Adipocyte (in vitro differentiated cells): ENCODE measurements at regions not wholly inside any gene's neighbourhood (a gene's known extent, or its start where the extent isn't known, plus 50 kb on each side); places are given as distances from the start of the nearest gene placed in this dataset.
"Not testable (repeated sequence)": the region's sequence is repeated elsewhere in the genome, so short reads cannot be mapped to it uniquely, and the experiment has no call there.

Source experiments
- DNase-seq: peaks from one replicate; pipeline ENCODE4 v3.0.0-alpha.2; 2015; ENCODE audit warnings: low read depth
- H3K27me3 ChIP-seq: replicated peaks from 2 replicates; pipeline ENCODE4 v1.7.0; 2013; ENCODE audit warnings: mild to moderate bottlenecking, low read length, moderate library complexity; ENCODE audit not compliant: control insufficient read depth, insufficient read depth
- H3K36me3 ChIP-seq: 2 replicates; pipeline ENCODE4 v1.7.0; 2013; ENCODE audit warnings: low read length, mild to moderate bottlenecking, moderate library complexity; ENCODE audit not compliant: control insufficient read depth, insufficient read depth, severe bottlenecking
- H3K4me1 ChIP-seq: 2 replicates; pipeline ENCODE4 v1.7.0; 2013; ENCODE audit warnings: mild to moderate bottlenecking, low read length, moderate library complexity; ENCODE audit not compliant: control insufficient read depth, insufficient read depth
- H3K4me3 ChIP-seq: 2 replicates; pipeline ENCODE4 v1.7.0; 2013; ENCODE audit warnings: mild to moderate bottlenecking, low read length, moderate library complexity
- H3K9ac ChIP-seq: 2 replicates; pipeline ENCODE4 v1.7.0; 2013; ENCODE audit warnings: mild to moderate bottlenecking, low read length, moderate library complexity
- H3K9me3 ChIP-seq: 2 replicates; pipeline ENCODE4 v1.7.0; 2013; ENCODE audit warnings: mild to moderate bottlenecking, low read length, moderate library complexity; ENCODE audit not compliant: control insufficient read depth

- H3K4me1 ChIP-seq, result no peaks in the 10 kb centered on the region
- no peaks in the 10 kb centered on the region for H3K36me3 ChIP-seq
- DNase-seq, result no peak
- H3K27me3 ChIP-seq, result no peaks in the 10 kb centered on the region
- H3K9me3 ChIP-seq, result peaks cover 13% of the 10 kb centered on the region
- H3K4me3 ChIP-seq, result no peak overlapping the region
- H3K9ac ChIP-seq, result no peak overlapping the region
These were observed 624.2 kb downstream of the GLUD2 start for GRCh38 chrX:121671649-121672048.

DNA sequence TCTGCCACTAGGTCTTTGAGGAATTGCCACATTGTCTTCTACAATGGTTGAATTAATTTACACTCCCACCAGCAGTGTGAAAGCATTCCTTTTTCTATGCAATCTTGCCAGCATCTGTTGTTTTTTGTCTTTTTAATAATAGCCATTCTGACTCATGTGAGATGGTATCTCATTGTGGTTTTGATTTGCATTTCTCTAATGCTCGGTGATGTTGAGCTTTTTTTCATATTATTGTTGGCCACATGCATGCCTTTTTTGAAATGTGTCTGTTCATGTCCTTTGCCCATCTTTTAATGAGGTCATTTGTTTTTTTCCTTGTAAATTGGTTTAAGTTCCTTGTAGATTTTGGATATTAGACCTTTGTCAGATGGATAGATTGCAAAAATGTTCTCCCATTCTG is 661.8 kb downstream of the GLUD2 start:
- not testable (repeated sequence) for H3K4me3 ChIP-seq, H3K36me3 ChIP-seq, H3K9ac ChIP-seq, H3K27me3 ChIP-seq, H3K4me1 ChIP-seq
- H3K9me3 ChIP-seq, result peaks cover 14% of the 10 kb centered on the region
- DNase-seq, result peak; percentile 9

GRCh38 chrX:121733514-121733913 is 686.1 kb downstream of the GLUD2 start:
- Histone ChIP-seq H3K36me3 (no peaks in the 10 kb centered on the region), H3K4me3 (no peak overlapping the region), H3K4me1 (no peaks in the 10 kb centered on the region), H3K9ac (no peak overlapping the region), H3K27me3 (no peaks in the 10 kb centered on the region), H3K9me3 (no peaks in the 10 kb centered on the region)
- no peak for DNase-seq

DNA sequence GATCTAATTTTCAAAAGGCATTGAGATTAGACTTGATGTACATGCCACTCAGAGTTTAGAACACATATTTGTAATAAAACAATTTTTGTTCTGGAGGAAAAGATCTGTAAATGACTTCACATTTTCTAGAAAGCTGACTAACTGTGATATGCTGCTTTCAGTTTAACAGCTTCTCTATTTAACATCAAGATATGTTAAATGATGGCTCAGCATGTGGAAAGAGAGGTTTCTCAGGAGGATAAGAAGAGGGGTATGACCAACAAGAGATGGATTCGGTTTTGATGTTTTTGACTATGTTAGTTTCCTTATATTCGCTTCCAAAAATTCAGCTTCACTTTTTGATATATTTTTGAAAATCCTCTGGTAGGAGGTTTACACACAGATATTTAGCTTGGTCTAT is 698.7 kb downstream of the GLUD2 start:
- no peaks in the 10 kb centered on the region for H3K36me3 ChIP-seq
- H3K27me3 ChIP-seq, result no peaks in the 10 kb centered on the region
- DNase-seq, result no peak

DNA sequence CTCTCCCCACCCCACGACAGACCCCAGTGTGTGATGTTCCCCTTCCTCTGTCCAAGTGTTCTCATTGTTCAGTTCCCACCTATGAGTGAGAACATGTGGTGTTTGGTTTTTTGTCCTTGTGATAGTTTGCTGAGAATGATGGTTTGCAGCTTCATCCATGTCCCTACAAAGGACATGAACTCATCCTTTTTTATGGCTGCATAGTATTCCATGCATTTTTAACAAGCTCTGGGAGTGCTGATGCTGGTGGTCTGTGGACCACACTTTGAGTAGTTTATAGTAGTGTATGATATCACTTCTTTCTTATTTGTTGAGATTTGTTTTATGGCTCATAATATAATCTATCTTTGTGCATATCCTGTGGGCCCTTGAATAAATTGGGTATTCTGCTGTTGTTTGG is 706.2 kb downstream of the GLUD2 start:
- DNase-seq, H3K27me3 ChIP-seq, H3K9ac ChIP-seq, H3K9me3 ChIP-seq, H3K4me3 ChIP-seq, H3K36me3 ChIP-seq, H3K4me1 ChIP-seq: not testable (repeated sequence)

More for the DNA sequence above, 698.7 kb downstream of the GLUD2 start:
- Histone ChIP-seq H3K4me1 (no peaks in the 10 kb centered on the region), H3K4me3 (no peak overlapping the region), H3K9me3 (peaks cover 4% of the 10 kb centered on the region), H3K9ac (no peak overlapping the region)

- H3K36me3 ChIP-seq, result no peaks in the 10 kb centered on the region
- H3K9me3 ChIP-seq, result peaks cover 6% of the 10 kb centered on the region
- DNase-seq, result no peak
- H3K9ac ChIP-seq, result no peak overlapping the region
- no peaks in the 10 kb centered on the region for H3K4me1 ChIP-seq
- no peaks in the 10 kb centered on the region for H3K27me3 ChIP-seq
- H3K4me3 ChIP-seq, result no peak overlapping the region
These were observed 706.9 kb downstream of the GLUD2 start for GRCh38 chrX:121754301-121754700.

DNA sequence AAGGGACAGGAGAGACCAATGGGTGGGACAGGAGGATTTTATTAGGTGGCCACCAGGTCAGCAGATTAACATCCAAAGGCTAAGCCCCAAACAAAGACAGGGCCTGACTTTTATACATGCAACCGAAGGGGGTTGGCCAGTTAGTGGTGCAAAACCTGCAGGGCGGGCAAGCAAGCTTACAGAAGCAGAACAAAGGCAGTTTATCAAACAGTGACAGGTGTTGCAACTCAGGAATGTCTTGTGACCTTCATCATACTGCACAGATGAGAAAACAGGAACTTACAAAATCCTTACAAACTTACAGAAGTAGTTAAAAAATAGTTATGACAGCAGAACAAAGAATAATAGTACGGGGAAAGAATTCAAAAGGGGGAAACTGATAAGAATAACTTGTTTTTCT is 708.1 kb downstream of the GLUD2 start:
- no peaks in the 10 kb centered on the region for H3K36me3 ChIP-seq
- peaks cover 6% of the 10 kb centered on the region for H3K9me3 ChIP-seq
- no peak overlapping the region for H3K4me3 ChIP-seq
- no peaks in the 10 kb centered on the region for H3K4me1 ChIP-seq
- DNase-seq, result no peak
- no peak overlapping the region for H3K9ac ChIP-seq
- H3K27me3 ChIP-seq, result no peaks in the 10 kb centered on the region

- H3K9me3 ChIP-seq, result no peaks in the 10 kb centered on the region
- no peak overlapping the region for H3K4me3 ChIP-seq
- DNase-seq, result no peak
- no peaks in the 10 kb centered on the region for H3K4me1 ChIP-seq
- no peak overlapping the region for H3K9ac ChIP-seq
- H3K27me3 ChIP-seq, result no peaks in the 10 kb centered on the region
- H3K36me3 ChIP-seq, result no peaks in the 10 kb centered on the region
These were observed 714.4 kb downstream of the GLUD2 start for GRCh38 chrX:121761845-121762244.

DNA sequence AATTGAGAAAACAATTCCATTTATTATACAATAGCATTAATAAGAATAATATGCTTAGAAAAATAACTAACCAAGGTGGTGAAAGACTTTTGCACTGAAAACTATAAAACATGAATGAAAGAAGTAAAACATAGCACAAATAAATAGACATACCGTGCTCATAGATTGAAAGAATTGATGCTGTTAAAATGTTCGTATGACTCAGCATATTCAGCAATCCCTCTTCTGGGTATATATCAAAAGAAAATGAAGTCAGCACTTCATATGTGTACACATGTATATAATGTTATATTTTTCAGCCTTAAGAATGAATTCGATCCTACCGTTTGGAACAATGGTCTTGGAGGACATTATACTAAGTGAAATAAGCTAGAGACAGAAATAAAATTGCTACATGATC is 716.3 kb downstream of the GLUD2 start:
- no peaks in the 10 kb centered on the region for H3K36me3 ChIP-seq
- H3K4me1 ChIP-seq, result no peaks in the 10 kb centered on the region
- no peaks in the 10 kb centered on the region for H3K27me3 ChIP-seq
- H3K9me3 ChIP-seq, result peaks cover 7% of the 10 kb centered on the region
- H3K4me3 ChIP-seq, result no peak overlapping the region
- no peak for DNase-seq
- H3K9ac ChIP-seq, result no peak overlapping the region

GRCh38 chrX:121768210-121768609 is 720.8 kb downstream of the GLUD2 start:
- not testable (repeated sequence) for H3K9ac ChIP-seq, H3K36me3 ChIP-seq, H3K27me3 ChIP-seq, H3K4me1 ChIP-seq, H3K4me3 ChIP-seq, H3K9me3 ChIP-seq, DNase-seq

- no peaks in the 10 kb centered on the region for H3K27me3 ChIP-seq
- H3K4me3 ChIP-seq, result no peak overlapping the region
- no peak for DNase-seq
- H3K36me3 ChIP-seq, result no peaks in the 10 kb centered on the region
- peaks cover 5% of the 10 kb centered on the region for H3K9me3 ChIP-seq
- no peaks in the 10 kb centered on the region for H3K4me1 ChIP-seq
- no peak overlapping the region for H3K9ac ChIP-seq
These were observed 734.6 kb downstream of the GLUD2 start for GRCh38 chrX:121781991-121782390.

- H3K27me3 ChIP-seq, result no peaks in the 10 kb centered on the region
- DNase-seq, result no peak
- H3K4me3 ChIP-seq, result no peak overlapping the region
- H3K4me1 ChIP-seq, result no peaks in the 10 kb centered on the region
- H3K9me3 ChIP-seq, result peaks cover 5% of the 10 kb centered on the region
- H3K36me3 ChIP-seq, result no peaks in the 10 kb centered on the region
- no peak overlapping the region for H3K9ac ChIP-seq
These were observed 735.1 kb downstream of the GLUD2 start for GRCh38 chrX:121782544-121782943.
